Ovary (tissue), 3 donors: ENCODE measurements at regions not wholly inside any gene's neighbourhood (a gene's known extent, or its start where the extent isn't known, plus 50 kb on each side); places are given as distances from the start of the nearest gene placed in this dataset.

ENCODE experiments used
- EP300 ChIP-seq: sonication (generic); formaldehyde crosslinking; IDR thresholded peaks from one replicate; pipeline ENCODE4 v1.6.1; 2017; ENCODE audit warnings: antibody characterized with exemption
- POLR2A ChIP-seq: fragments of 450-650 bp; IDR thresholded peaks from one replicate; pipeline ENCODE4 v1.6.1; 2017; ENCODE audit warnings: antibody characterized with exemption, mild to moderate bottlenecking, moderate library complexity
- TF ChIP-seq, protein P1 (sequence below), 3 donors: fragments of 450-650 bp in 2 of 3; fragments of 200-600 bp in 1 of 3; IDR thresholded peaks; one replicate each; pipeline versions ENCODE4 v1.5.1 to v1.8.0; 2016 to 2022; ENCODE audit warnings: antibody characterized with exemption in 3 of 3, mild to moderate bottlenecking in 1 of 3
- donor health status: DM: no; HTN: no; CAD: no.

DNA sequence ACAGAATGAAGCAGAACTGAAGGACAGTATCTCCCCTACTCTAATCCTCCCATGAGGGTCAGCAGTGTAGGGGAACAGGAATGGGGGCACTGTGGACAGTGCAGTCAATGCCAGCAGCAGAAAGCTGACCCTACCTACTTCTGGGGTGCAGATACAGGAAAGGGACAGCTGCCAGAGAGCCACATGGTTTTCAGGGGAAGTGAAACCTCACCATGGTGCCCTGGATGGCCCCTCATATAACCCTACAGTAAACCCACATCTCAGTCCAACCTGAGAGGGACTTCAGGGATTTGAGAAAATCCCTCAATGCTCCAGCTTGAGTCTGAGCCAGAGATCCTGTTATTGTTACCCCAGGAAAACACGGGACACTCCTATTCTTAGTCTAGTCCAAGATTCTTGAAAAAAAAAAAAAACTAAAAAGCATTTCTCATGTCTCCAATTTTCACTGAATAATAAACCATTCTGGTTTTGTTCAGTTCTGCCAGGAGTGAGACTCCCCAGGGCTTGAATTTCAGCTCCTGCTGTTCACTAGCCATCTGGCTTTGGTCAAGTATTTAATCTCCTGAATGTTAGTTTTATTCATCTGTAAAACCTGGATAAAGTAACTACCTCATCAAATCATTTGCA lies 511.6 kb upstream of the ARGLU1 start:
- TF ChIP-seq, protein P1, sequence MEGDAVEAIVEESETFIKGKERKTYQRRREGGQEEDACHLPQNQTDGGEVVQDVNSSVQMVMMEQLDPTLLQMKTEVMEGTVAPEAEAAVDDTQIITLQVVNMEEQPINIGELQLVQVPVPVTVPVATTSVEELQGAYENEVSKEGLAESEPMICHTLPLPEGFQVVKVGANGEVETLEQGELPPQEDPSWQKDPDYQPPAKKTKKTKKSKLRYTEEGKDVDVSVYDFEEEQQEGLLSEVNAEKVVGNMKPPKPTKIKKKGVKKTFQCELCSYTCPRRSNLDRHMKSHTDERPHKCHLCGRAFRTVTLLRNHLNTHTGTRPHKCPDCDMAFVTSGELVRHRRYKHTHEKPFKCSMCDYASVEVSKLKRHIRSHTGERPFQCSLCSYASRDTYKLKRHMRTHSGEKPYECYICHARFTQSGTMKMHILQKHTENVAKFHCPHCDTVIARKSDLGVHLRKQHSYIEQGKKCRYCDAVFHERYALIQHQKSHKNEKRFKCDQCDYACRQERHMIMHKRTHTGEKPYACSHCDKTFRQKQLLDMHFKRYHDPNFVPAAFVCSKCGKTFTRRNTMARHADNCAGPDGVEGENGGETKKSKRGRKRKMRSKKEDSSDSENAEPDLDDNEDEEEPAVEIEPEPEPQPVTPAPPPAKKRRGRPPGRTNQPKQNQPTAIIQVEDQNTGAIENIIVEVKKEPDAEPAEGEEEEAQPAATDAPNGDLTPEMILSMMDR (IDR thresholded peaks at IDR 0.05) = no peak
- TF ChIP-seq POLR2A (no peak), EP300 (no peak)
